ENCODE measurements at regions not wholly inside any gene's neighbourhood (a gene's known extent, or its start where the extent isn't known, plus 50 kb on each side); places are given as distances from the start of the nearest gene placed in this dataset.

DNA sequence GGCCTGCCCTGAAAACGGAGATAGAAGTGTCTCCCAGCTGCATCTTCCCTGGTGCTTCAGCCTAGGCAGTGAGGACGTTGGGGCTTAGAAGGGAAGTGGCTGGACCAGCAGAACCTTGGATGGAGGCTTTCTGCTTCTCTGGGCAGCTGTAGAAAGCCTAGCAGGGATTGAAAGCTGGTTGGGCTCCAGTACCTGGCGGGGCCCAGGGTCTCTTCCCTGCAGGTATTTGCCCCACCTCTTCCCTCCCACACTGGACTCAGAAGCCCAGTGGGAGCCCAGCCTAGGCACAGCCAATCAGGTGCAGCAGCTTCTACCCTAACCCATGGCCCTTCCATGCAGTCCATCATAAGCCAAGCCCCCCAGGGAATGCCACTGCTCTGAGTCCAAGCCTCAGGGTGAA is 190.3 kb upstream of the IRX6 start:
- TF ChIP-seq, protein P1, sequence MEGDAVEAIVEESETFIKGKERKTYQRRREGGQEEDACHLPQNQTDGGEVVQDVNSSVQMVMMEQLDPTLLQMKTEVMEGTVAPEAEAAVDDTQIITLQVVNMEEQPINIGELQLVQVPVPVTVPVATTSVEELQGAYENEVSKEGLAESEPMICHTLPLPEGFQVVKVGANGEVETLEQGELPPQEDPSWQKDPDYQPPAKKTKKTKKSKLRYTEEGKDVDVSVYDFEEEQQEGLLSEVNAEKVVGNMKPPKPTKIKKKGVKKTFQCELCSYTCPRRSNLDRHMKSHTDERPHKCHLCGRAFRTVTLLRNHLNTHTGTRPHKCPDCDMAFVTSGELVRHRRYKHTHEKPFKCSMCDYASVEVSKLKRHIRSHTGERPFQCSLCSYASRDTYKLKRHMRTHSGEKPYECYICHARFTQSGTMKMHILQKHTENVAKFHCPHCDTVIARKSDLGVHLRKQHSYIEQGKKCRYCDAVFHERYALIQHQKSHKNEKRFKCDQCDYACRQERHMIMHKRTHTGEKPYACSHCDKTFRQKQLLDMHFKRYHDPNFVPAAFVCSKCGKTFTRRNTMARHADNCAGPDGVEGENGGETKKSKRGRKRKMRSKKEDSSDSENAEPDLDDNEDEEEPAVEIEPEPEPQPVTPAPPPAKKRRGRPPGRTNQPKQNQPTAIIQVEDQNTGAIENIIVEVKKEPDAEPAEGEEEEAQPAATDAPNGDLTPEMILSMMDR (conservative IDR thresholded peaks at IDR 0.05 in 1 of 2, IDR thresholded peaks at IDR 0.05 in 1 of 2; ENCODE audit: low read depth in 1 of 2, low read length in 2 of 2), result no peak
- no peak for TF ChIP-seq EZH2 (IDR thresholded peaks at IDR 0.05; ENCODE audit: low read length, missing control alignments)

All from fibroblast of lung (primary cell).